Activated T-helper 1 cell treated with anti-CD3 and anti-CD28 coated beads, Interleukin-12 subunit alpha, Interleukin-12 subunit beta, Interleukin-2, Interleukin-4 antibody, amounts not matched to agents 30 ng/mL and 10 ng/mL and 1 ng/mL, durations not matched to agents 14 hours and 24 hours and 36 hours (primary cell): ENCODE measurements at regions not wholly inside any gene's neighbourhood (a gene's known extent, or its start where the extent isn't known, plus 50 kb on each side); places are given as distances from the start of the nearest gene placed in this dataset.

Experiments used
- DNase-seq: peaks from one replicate; pipeline ENCODE4 v3.0.0; 2021; ENCODE audit warnings: low spot score
- H3K27ac Mint-ChIP-seq: one replicate; pipeline ENCODE4 v1.8.0; 2021; ENCODE audit warnings: mild to moderate bottlenecking, mixed read lengths
- H3K27me3 Mint-ChIP-seq: one replicate; pipeline ENCODE4 v1.8.0; 2022; ENCODE audit warnings: mild to moderate bottlenecking, moderate library complexity, mixed read lengths; ENCODE audit not compliant: insufficient read depth
- H3K36me3 Mint-ChIP-seq: one replicate; pipeline ENCODE4 v1.8.0; 2021; ENCODE audit warnings: low read depth, mixed read lengths
- H3K4me1 Mint-ChIP-seq: one replicate; pipeline ENCODE4 v1.8.0; 2021; ENCODE audit warnings: low read depth, mixed read lengths
- H3K4me3 Mint-ChIP-seq: one replicate; pipeline ENCODE4 v1.8.0; 2021; ENCODE audit warnings: mild to moderate bottlenecking, moderate library complexity, mixed read lengths
- H3K9me3 Mint-ChIP-seq: one replicate; pipeline ENCODE4 v1.8.0; 2021; ENCODE audit warnings: mixed read lengths
- intact Hi-C: fragments of 100-400 bp; cut with micrococcal nuclease; formaldehyde crosslinking; loops from one replicate; pipeline ENCODE4 v1.15.1; 2024

GRCh38 chr7:37504801-37505200 is 56.1 kb upstream of the ELMO1 start:
- no peak for DNase-seq
- H3K27me3 Mint-ChIP-seq, result peaks cover 22% of the 10 kb centered on the region
- H3K27ac Mint-ChIP-seq, result no peak overlapping the region
- no peak overlapping the region for H3K4me3 Mint-ChIP-seq
- intact Hi-C loops, result loop anchor here (10.0 kb wide), 1 partner anchor 1020 kb away; no protein-coding TSS in a partner anchor
- no peaks in the 10 kb centered on the region for H3K9me3 Mint-ChIP-seq
- H3K36me3 Mint-ChIP-seq, result no peaks in the 10 kb centered on the region
- H3K4me1 Mint-ChIP-seq, result no peaks in the 10 kb centered on the region

DNA sequence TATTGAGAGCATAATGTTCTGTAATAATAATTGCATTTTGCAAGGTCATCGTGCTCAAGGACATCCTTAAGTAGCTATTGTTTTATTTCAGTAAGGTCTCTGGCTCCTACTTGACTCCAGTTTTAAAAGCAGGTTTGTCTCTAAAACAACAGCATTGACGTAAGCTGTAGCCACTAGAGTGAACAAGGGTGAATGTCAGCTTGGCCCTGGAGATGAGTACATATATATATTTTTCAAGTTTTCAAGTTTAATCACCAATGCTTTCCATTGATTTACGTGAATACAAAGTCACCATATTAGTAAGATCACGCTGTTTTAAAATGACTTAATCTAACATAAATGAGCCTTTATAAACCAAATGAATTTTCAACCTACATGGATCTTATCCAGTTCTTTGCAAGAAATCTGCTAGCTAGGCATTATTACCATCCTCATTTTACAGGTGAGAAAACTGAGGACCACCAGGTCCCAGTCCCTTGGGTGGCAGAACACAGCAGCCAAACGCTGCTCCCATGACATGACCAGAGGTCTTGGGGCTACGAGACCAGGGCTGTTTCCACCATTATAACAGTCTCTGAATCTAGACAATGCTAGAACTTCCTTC is 57.2 kb upstream of the ELMO1 start:
- peaks cover 22% of the 10 kb centered on the region for H3K27me3 Mint-ChIP-seq
- no peak overlapping the region for H3K4me3 Mint-ChIP-seq
- no peaks in the 10 kb centered on the region for H3K4me1 Mint-ChIP-seq
- H3K9me3 Mint-ChIP-seq, result no peaks in the 10 kb centered on the region
- no peak overlapping the region for H3K27ac Mint-ChIP-seq
- H3K36me3 Mint-ChIP-seq, result no peaks in the 10 kb centered on the region
- intact Hi-C loops, result loop anchor here (10.0 kb wide), 1 partner anchor 1021 kb away; no protein-coding TSS in a partner anchor
- no peak for DNase-seq

DNA sequence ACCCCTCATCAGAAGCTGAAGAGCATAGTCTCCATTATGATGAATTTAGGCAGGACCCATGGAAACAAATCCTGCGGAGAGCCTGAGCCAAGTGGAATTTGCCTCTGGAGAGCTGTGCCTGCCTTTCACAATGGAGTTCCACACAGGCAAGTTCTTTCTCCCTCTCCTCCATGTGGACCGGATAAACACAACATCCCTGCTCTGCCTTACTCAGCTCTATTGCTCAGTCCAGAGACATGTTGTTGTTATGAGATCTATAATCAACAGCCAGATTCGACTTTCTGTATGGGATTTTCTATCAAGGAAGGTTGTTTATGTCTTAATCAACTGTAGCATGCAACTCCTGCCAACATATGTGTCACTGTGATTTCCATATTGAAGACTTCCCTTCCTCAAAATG is 59.5 kb upstream of the ELMO1 start:
- Mint-ChIP-seq H3K4me3 (no peak overlapping the region), H3K4me1 (no peaks in the 10 kb centered on the region), H3K27ac (no peak overlapping the region), H3K27me3 (peaks cover 19% of the 10 kb centered on the region), H3K36me3 (no peaks in the 10 kb centered on the region), H3K9me3 (no peaks in the 10 kb centered on the region)
- DNase-seq, result no peak
- intact Hi-C loops, result loop anchor here (10.0 kb wide), 1 partner anchor 1023 kb away; no protein-coding TSS in a partner anchor

- Mint-ChIP-seq H3K27ac (no peak overlapping the region), H3K4me3 (no peak overlapping the region), H3K4me1 (no peaks in the 10 kb centered on the region), H3K9me3 (no peaks in the 10 kb centered on the region), H3K27me3 (peaks cover 19% of the 10 kb centered on the region), H3K36me3 (no peaks in the 10 kb centered on the region)
- intact Hi-C loops, result loop anchor here (1.0 to 5.0 kb wide), 5 partner anchors 61 to 928 kb away; no protein-coding TSS in a partner anchor
- DNase-seq, result no peak
Observed at GRCh38 chr7:37510043-37510634, 61.5 kb upstream of the ELMO1 start.

GRCh38 chr7:37511915-37512314 is 63.3 kb upstream of the ELMO1 start:
- no peak overlapping the region for H3K4me3 Mint-ChIP-seq
- H3K27me3 Mint-ChIP-seq, result peaks cover 9% of the 10 kb centered on the region
- no peaks in the 10 kb centered on the region for H3K36me3 Mint-ChIP-seq
- no peak overlapping the region for H3K27ac Mint-ChIP-seq
- DNase-seq, result no peak
- H3K4me1 Mint-ChIP-seq, result no peaks in the 10 kb centered on the region
- intact Hi-C loops, result loop anchor here (2.0 to 5.0 kb wide), 2 partner anchors 277 to 930 kb away; no protein-coding TSS in a partner anchor
- H3K9me3 Mint-ChIP-seq, result no peaks in the 10 kb centered on the region

DNA sequence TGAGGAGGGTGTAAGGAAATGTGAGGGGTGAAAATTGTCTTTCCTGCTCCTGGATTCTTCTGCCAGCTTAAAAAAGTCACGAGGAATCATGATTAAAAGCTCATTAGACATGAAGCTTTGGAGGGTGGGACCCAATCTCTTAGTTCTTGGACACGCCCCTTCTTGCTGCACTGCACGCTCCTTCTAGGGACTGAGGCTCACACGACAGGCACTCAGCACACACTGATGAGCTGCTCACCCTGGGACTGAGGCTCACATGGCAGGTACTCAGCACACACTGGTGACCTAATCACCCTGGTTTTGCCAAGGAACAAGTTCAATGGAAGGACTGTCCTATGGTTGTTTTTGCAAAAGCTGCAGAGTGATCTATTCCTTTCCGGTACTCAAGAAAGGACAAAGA is 65.8 kb upstream of the ELMO1 start:
- intact Hi-C loops, result loop anchor here (5.0 kb wide), 1 partner anchor 932 kb away; no protein-coding TSS in a partner anchor
- H3K27ac Mint-ChIP-seq, result no peak overlapping the region
- no peak overlapping the region for H3K4me3 Mint-ChIP-seq

DNA sequence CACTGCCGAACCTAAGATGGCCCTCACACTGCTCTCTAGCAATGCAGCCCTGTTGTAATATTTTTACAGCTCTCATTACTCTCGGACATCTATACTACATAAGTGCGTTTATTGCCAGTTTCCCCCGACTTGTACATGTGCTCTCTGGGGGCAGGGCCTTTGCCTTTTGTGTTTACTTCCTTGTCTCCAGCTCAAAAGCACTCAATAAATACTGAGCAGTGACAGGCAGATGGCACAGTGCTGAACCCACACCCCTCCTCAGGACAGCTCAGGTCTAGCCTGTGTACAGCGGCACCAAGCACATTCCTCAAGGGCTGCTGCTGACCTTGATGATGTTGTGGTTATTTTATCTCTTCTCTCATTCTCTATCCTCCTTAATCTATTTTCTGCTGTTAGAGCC is 68.0 kb upstream of the ELMO1 start:
- no peak for DNase-seq
- Mint-ChIP-seq H3K4me1 (no peaks in the 10 kb centered on the region), H3K9me3 (no peaks in the 10 kb centered on the region), H3K4me3 (no peak overlapping the region), H3K27me3 (peaks cover 9% of the 10 kb centered on the region), H3K36me3 (no peaks in the 10 kb centered on the region), H3K27ac (no peak overlapping the region)
- intact Hi-C loops, result no loop called here

More for the DNA sequence above, 65.8 kb upstream of the ELMO1 start:
- H3K4me1 Mint-ChIP-seq, result no peaks in the 10 kb centered on the region
- no peak for DNase-seq
- no peaks in the 10 kb centered on the region for H3K9me3 Mint-ChIP-seq
- H3K27me3 Mint-ChIP-seq, result peaks cover 7% of the 10 kb centered on the region
- H3K36me3 Mint-ChIP-seq, result no peaks in the 10 kb centered on the region

GRCh38 chr7:37518266-37518665 is 69.6 kb upstream of the ELMO1 start:
- no peaks in the 10 kb centered on the region for H3K4me1 Mint-ChIP-seq
- H3K36me3 Mint-ChIP-seq, result no peaks in the 10 kb centered on the region
- DNase-seq, result no peak
- H3K9me3 Mint-ChIP-seq, result no peaks in the 10 kb centered on the region
- no peak overlapping the region for H3K4me3 Mint-ChIP-seq
- H3K27ac Mint-ChIP-seq, result no peak overlapping the region
- intact Hi-C loops, result no loop called here
- peaks cover 9% of the 10 kb centered on the region for H3K27me3 Mint-ChIP-seq

GRCh38 chr7:37524056-37524455 is 75.4 kb upstream of the ELMO1 start:
- Mint-ChIP-seq H3K4me3 (no peak overlapping the region), H3K36me3 (no peaks in the 10 kb centered on the region), H3K9me3 (no peaks in the 10 kb centered on the region), H3K4me1 (no peaks in the 10 kb centered on the region), H3K27ac (no peak overlapping the region), H3K27me3 (peaks cover 20% of the 10 kb centered on the region)
- intact Hi-C loops, result no loop called here
- no peak for DNase-seq

DNA sequence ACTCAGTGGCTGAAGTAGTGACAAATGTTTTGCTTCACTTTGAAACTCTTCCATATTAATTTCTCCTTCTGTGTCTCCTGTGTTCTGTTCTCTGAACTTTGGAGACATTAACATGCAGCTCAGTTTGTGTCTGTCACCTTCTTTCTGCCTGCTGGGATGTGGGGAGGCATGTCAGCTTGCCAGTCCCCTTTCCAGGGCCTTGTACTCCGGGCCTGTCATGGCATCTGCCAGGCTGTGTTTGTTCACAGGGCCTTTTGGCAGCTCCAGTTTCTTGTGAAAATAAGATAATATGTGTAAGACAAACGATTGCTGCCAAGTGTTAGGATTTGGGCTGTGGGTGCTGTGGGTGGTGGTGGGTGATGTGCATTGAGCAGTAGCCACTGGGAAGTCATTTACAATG is 76.1 kb upstream of the ELMO1 start:
- H3K4me1 Mint-ChIP-seq, result no peaks in the 10 kb centered on the region
- H3K9me3 Mint-ChIP-seq, result no peaks in the 10 kb centered on the region
- intact Hi-C loops, result no loop called here
- H3K27me3 Mint-ChIP-seq, result peaks cover 17% of the 10 kb centered on the region
- no peak overlapping the region for H3K27ac Mint-ChIP-seq
- H3K36me3 Mint-ChIP-seq, result no peaks in the 10 kb centered on the region
- H3K4me3 Mint-ChIP-seq, result no peak overlapping the region
- DNase-seq, result no peak

- Mint-ChIP-seq H3K27me3 (peaks cover 24% of the 10 kb centered on the region), H3K9me3 (no peaks in the 10 kb centered on the region), H3K4me1 (no peaks in the 10 kb centered on the region), H3K27ac (no peak overlapping the region), H3K36me3 (no peaks in the 10 kb centered on the region), H3K4me3 (no peak overlapping the region)
- intact Hi-C loops, result no loop called here
- no peak for DNase-seq
Observed at GRCh38 chr7:37526623-37527022, 78.0 kb upstream of the ELMO1 start.

- Mint-ChIP-seq H3K36me3 (no peaks in the 10 kb centered on the region), H3K4me3 (no peak overlapping the region), H3K4me1 (no peaks in the 10 kb centered on the region), H3K9me3 (no peaks in the 10 kb centered on the region), H3K27ac (no peak overlapping the region), H3K27me3 (peaks cover 24% of the 10 kb centered on the region)
- intact Hi-C loops, result no loop called here
- DNase-seq, result no peak
Observed at GRCh38 chr7:37527109-37527508, 78.4 kb upstream of the ELMO1 start.

- H3K27ac Mint-ChIP-seq, result no peak overlapping the region
- no peak overlapping the region for H3K4me3 Mint-ChIP-seq
- peaks cover 21% of the 10 kb centered on the region for H3K27me3 Mint-ChIP-seq
- intact Hi-C loops, result no loop called here
- no peaks in the 10 kb centered on the region for H3K4me1 Mint-ChIP-seq
- H3K36me3 Mint-ChIP-seq, result no peaks in the 10 kb centered on the region
- H3K9me3 Mint-ChIP-seq, result peaks cover 4% of the 10 kb centered on the region
- no peak for DNase-seq
Observed at GRCh38 chr7:37531225-37531624, 82.6 kb upstream of the ELMO1 start.
